ENCODE measurements at regions not wholly inside any gene's neighbourhood (a gene's known extent, or its start where the extent isn't known, plus 50 kb on each side); places are given as distances from the start of the nearest gene placed in this dataset.
"Not testable (repeated sequence)": the region's sequence is repeated elsewhere in the genome, so short reads cannot be mapped to it uniquely, and the experiment has no call there.

DNA sequence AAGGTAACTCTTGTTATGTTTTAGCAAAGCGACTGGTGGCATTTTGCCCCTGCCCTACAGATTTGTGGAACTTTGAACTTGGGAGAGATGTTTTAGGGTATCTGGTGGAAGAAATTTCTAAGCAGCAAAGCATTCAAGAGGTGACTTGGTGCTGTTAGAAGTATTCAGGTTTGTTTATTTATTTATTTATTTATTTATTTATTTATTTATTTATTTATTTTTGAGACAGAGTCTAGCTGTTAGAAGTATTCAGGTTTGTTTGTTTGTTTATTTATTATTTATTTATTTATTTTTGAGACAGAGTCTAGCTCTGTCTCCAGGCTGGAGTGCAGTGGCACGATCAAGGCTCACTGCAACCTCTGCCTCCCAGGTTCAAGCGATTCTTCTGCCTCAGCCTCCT lies 89.8 kb upstream of the DDHD1 start:
- not testable (repeated sequence) for DNase-seq

GRCh38 chr14:53237488-53237887 lies 84.4 kb upstream of the DDHD1 start:
- no peak for DNase-seq

GRCh38 chr14:53236708-53237107 lies 83.6 kb upstream of the DDHD1 start:
- DNase-seq = no peak

DNA sequence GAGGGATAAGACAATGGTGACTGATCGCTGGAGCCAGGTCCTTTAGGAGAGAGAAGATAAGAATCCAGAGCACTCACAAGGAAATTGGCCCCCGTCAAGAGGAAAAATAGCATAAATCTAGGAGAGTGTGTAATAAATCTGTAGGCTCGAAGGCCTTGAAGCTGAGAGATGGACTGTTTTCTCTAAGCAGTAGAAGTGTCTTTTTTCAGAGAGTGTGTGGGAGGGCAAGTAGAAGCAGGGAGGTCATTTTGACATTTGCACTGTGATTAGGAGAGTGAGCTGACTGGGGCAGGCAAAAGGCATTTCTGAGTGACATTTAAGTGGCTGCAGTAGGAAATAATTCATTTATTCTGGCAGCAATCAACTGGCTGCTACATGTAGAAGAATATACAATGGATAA lies 78.0 kb upstream of the DDHD1 start:
- DNase-seq = no peak

- DNase-seq = no peak
Observed at GRCh38 chr14:53228966-53229365, 75.8 kb upstream of the DDHD1 start.

GRCh38 chr14:53227154-53227718 lies 74.1 kb upstream of the DDHD1 start:
- no peak for DNase-seq

DNA sequence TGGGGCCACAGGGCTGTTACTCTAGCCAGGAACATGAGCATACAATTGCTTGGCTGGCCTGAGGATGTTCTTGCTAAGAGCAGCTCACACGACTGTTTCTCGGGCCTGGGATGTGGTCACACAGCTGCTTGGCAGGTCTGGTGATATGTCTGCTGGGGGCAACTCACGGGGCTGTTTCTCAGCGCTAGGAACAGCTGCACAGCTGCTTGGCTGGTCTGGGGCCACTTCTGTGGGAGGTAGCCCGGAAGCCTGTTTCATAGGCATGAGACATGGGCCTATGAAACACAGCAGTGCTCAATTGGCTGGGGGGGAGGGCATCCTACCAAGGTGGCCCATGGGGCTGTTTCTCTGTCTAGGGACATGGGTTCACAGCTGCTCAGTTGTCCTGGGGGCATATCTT lies 73.4 kb upstream of the DDHD1 start:
- no peak for DNase-seq

GRCh38 chr14:53220914-53221313 lies 67.8 kb upstream of the DDHD1 start:
- no peak for DNase-seq

- DNase-seq = no peak
Observed at GRCh38 chr14:53218161-53218560, 65.0 kb upstream of the DDHD1 start.

DNA sequence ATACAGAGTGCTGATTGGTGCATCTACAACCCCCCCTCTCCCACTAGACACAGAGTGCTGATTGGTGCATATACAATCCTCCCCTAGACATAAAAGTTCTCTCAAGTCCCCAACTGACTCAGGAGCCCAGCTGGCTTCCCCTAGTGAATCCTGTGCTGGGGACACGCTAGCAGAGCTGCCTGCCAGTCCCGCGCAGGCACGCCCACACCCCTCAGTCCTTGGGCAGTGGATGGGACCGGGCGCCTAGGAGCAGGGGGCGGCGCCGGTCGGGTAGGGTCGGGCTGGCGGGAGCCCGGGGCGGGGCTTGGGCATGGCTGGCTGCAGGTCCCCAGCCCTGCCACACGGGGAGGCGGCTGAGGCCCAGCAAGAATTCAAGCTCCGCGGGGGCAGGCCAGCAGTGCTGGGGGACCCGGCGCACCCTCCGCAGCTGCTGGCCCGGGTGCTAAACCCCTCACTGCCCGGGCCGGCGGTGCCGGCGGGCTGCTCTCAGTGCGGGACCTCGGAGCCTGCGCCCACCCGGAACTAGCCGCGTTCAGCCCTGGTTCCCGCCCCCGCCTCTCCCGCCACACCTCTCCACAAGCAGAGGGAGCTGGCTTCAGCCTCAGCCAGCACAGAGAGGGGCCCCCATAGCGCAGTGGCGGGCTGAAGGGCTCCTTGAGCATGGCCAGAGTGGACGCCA lies 64.3 kb upstream of the DDHD1 start:
- peak; percentile 32 to 63 for DNase-seq

DNA sequence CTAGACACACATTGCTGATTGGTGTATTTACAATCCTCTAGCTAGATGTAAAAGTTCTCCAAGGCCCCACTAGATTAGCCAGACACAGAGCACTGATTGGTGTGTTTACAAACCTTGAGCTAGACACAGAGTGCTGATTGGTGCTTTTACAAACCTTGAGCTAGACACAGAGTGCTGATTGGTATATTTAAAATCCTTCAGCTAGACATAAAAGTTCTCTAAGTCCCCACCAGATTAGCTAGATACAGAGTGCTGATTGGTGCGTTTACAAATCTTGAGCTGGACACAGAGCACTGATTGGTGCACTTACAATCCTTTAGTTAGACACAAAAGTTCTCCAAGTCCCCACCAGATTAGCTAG lies 63.8 kb upstream of the DDHD1 start:
- DNase-seq = not testable (repeated sequence)

GRCh38 chr14:53216478-53216877 lies 63.4 kb upstream of the DDHD1 start:
- not testable (repeated sequence) for DNase-seq

GRCh38 chr14:53215101-53215500 lies 62.0 kb upstream of the DDHD1 start:
- DNase-seq = no peak

- DNase-seq = no peak
Observed at GRCh38 chr14:53214384-53214783, 61.3 kb upstream of the DDHD1 start.

DNA sequence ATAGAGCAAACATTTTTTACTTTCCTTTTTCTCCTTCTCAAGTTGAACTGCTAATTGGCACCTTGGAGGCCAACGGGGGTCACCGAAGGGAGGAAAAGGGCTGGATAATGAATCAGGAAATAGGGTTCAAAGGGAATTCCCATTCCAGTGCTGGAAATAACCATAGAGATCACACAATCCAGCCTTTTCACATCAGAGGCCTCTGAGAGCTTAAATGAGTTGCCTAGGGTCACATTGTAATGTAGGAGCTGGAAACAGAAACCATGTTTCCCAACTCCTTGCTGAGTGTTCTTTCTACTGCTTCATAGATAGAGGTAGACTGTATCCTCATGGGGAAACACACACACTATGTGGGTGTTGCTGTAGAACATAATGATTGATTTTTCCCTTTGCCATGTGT lies 60.6 kb upstream of the DDHD1 start:
- DNase-seq = no peak

DNA sequence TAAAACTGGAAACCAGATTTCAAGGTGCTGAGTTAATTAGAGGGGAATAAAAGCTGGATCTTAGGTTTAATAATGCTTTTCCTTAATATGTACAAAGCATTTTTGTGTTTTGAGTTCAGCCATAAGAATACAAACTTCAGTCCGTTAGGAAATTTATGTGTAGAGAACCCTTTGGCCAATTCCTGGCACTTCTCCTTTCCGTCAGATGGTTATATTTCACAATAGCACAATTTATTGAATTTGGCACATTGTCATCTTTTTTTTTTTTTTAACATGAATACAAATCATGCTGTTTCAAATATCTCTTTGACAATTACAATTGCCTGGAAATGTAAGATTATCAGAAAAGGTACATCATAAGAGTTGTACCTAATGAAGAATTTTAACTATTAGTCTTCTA lies 56.2 kb upstream of the DDHD1 start:
- DNase-seq = no peak

Measured in stimulated activated CD4-positive, alpha-beta T cell treated with anti-CD3 and anti-CD28 coated beads, Interleukin-4, amount 100 ng/mL, for 4 hours (primary cell).